ENCODE measurements at regions not wholly inside any gene's neighbourhood (a gene's known extent, or its start where the extent isn't known, plus 50 kb on each side); places are given as distances from the start of the nearest gene placed in this dataset.
"Not testable (repeated sequence)": the region's sequence is repeated elsewhere in the genome, so short reads cannot be mapped to it uniquely, and the experiment has no call there.

DNA sequence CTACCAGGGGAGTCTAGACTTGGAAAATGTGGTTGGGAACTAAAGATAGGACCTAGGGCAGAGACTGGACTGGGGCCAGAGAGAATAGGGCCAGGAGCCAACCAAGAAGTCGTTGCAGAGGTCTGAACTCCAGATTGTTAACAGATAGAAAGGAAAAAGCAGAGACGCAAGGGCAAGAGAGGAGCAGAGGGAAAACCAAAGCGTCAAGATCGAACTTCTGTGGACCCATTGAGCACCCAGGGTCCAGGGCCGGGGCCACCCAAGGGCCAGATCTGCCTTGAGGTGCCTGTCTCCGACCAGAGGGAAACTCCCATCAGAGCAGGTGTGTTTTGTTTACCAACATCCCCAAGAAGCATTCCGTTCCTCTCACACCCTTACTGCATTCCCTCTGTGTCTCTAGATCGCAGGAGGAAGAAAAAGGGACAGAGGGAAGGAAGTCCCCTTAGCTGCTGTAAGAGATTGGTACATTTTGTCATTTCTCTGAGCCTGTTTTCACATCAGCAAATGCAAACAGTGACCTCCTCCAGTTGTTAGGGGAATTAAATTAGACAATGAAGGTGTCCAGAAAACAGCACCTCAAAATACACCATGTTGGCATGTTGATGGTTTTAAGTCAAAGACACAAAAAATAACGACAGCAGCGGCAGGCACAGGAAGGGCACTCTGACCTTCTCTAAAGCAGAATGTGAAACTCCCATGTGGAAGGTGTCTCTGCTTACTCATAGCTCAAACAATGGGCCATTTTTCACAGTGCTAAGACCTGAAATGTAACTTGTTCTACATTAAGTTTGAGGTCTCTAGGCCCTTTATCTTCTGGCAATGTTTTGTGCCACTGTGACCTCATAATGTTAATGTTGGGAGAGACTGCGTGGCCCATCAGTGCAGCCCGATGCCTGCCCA is 105.8 kb upstream of the RAB4A start:
- DNase-seq: no peak

DNA sequence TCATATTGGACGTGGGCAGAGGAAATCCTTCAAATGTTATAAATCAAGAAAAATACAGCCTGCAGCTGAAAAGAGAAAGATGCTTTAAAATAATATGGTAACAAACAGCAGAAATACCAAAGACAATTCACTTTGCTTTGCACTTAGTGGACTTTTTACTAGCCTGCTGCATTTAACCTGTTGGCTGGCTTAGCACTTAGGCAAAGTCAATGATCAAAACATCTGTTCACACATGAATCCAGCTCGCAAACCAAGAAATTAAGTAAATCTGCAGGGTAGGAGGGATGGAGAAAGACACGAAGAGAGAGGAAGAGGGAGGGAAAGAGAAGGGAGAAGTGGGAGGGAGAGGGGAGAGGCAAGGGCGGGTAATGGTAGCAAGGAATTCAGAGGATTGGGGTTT is 103.6 kb upstream of the RAB4A start:
- no peak for DNase-seq

DNA sequence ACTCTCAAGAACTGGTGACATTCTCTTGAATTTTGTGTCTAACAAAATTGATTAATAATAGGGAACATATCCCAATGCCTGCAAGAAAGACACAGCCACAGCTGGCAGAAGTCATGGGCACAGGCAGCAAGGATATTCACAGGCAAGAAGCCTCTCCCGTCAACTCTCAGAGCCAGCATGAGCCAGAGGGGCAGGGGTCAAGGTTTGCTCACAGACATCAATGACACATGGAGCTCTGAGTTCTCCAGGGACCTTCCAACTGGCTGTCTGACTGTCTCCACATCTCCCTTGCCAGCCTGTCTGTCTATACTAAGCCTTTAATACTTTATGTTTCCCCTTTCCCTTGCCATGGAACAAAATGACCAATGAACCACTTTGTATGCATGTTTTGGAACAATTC is 101.5 kb upstream of the RAB4A start:
- no peak for DNase-seq

DNA sequence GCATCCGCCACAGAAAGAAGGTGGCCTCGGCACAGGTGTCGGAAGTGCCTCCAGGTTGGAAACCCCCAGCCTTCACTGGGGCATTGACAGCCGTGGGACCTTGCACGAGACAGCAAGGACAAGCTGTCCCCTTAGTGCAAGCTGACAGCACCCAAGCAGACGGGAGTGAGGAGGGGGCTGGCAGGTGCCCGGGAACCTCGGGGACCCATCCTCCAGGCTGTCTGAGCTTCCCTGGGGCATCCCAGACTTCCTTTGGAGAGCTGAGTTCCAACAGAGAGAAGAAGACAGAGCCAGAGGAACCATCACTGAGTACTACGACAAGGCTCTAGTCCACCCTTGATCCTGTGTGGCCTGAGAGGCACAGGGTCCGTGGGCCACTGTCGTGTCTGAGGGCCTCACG is 100.6 kb upstream of the RAB4A start:
- no peak for DNase-seq

DNA sequence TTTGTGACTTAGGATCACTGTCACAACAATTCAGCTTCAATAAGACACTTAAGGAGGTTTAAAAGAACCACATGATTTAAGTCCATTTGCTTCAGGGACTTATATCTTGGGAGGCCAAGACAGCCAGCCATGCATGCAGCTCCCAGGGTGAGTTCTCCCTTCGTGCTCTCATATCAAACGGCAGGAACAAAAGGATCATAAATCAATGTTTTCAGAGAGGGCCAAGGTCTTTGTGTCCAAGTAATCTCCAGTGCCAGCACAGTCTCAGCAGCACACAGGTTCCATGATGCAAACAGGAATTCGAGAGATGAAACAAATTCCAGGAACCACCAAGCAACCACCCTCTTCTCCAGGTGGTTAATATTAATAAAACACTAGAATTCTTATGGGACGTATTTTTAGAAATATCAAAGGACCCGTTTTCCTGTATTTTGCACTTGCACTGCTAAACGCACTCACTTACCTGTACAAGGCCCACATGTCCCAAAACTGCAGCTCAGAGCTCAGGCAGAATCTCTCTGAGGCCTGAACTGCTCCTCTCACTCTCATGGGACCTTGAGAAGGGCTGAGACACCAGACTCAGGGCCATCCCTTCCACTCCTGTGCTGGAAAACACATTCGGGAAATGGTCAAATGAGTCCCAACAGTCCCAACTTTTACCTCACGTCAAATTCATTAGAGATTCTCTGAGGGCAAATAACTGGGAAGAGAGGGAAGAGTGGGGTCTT is 100.0 kb upstream of the RAB4A start:
- no peak for DNase-seq

DNA sequence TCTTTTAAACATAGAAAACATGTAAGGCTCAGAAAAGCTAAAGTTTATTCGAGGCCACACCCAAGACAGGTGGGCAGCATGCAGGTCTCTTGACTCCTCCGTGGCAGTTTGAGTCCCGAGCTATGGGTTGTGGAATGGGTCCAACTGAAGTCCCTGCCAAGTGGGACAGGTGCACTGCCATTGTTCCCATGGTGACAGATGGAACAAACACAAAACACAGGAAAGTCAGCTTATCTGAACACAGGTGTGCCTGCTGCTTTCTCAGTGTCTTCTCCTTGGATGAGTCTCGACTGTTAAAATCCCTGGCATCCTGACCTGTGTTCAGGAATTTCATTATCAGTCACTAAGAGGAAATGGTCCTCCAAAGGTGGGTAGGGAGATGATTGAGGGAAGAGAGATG is 99.0 kb upstream of the RAB4A start:
- DNase-seq: no peak

DNA sequence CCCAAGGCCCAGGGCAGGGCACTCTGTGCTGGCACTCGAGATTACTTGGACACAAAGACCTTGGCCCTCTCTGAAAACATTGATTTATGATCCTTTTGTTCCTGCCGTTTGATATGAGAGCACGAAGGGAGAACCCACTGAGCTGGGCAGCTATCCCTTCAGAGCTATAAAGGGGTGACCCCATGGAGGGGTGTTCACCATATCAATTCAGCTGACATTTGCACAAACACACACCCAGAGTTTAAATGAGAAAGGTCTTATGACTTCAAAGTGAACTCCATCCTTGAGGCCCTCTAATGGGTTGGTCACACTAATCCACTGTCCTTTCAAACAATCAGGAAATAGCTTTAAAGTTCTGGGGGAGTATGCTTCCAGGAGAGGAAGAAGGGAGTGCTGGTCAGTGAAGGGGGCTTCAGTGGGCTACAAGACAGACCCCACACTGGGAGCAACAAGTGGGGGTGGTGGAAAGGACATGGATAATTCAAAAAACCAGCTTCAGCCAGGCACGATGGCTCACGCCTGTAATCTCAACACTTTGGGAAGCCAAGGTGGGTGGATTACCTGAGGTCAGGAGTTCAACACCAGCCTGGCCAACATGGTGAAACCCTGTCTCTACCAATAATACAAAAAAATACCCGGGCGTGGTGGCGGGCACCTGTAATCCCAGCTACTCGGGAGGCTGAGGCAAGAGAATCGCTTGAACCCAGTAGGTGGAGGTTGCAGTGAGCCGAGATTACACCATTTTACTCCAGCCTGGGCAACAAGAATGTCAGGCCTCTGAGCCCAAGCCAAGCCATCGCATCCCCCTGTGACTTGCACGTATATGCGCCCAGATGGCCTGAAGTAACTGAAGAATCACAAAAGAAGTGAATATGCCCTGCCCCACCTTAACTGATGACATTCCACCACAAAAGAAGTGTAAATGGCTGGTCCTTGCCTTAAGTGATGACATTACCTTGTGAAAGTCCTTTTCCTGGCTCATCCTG is 97.1 kb upstream of the RAB4A start:
- DNase-seq: not testable (repeated sequence)

DNA sequence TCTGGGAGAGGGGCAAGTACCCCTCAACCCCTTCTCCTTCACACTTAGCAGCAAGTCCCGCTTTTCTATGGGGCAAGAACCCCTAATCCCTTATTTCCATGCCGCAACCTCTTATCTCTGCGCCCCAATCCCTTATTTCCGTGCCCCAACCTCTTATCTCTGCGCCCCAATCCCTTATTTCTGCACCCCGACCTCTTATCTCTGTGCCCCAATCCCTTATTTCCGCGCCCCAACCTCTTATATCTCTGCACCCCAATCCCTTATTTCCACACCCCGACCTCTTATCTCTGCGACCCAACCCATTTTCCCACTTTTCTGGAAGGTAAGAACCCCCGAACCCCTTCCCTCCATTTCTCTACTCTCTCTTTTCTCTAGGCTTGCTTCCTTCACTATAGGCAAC is 95.6 kb upstream of the RAB4A start:
- DNase-seq: not testable (repeated sequence)

DNA sequence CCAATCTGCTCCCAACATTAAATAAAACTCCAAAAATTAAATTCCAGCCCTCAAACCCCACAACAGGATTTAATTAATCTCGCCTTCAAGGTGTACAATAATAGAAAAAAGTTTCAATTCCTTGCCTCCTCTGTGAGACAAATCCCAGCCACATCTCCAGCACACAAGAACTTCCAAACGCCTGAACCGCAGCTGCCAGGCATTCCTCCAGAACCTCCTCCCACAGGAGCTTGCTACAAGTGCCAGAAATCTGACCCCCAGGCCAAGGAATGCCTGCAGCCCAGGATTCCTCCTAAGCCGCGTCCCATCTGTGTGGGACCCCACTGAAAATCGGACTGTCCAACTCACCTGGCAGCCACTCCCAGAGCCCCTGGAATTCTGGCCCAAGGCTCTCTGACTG is 94.5 kb upstream of the RAB4A start:
- not testable (repeated sequence) for DNase-seq

DNA sequence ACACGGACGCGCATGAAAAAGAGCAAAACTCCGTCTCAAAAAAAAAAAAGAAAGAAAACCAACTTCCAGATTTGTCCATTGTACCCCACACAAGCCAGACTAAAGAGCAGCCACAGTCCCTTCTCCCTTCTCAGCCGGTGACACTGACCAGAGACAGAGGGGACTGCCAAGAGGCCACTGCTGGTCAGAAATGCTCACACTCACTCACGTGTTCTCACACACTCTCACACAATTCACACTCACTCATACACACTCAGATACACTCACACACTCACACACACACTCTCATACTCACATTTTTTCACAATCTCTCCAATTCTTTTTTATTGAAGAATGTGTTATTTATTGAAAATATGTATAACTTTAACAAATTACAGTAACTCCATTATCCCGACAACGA is 90.8 kb upstream of the RAB4A start:
- no peak for DNase-seq

DNA sequence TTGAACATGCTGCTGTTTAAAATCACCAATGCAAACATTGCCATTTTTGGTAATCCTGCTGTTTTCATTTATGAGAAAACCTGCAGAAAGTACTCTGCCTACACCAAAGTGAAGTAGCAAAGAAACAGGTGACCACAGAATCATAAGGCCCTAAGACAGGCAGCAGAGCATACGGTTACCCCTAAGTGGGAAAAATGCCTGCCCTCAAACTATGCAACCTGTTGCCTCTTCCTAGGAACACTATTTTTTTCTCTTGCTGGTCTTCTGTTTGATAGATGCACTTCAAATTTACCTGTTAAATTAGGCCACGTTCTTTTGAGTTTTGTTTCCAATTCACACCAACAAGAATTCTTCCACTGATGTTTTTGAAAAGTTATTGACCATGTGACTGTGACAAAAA is 89.5 kb upstream of the RAB4A start:
- no peak for DNase-seq

DNA sequence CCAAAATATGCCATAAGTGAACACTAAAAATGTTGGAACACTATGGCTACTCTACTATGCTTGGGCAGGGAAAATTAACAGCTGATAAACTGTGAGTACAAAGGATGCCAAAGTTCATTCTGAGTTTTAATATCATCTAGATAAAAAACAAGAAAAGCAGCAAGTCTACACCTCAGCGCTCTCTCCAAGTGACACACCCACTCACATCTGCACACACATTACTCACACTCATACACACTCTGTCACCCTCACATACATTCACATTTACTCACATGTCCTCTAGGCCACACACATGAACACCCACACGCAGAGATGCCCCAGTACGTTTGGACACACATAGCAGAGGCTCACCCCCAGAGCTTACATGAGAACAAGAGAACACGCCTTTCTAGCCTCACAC is 87.3 kb upstream of the RAB4A start:
- no peak for DNase-seq

DNA sequence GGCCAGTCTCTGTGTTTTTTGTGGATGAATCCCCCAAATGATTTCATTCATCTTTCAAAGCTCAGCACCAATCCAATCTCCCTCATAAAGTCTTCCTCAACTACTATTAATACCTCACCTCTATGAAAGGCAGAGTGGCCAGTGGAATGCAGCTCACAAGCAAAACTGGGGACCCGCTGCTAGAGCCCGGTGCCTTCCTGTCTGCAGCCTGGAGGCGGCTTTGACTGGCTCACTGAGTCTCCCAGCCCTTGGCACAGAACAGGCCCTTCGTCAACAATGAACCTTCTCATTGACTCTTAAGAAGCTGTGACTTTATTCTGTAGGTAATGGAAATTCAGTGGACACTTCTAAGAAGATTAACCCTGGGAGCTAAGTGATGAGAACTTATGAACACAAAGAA is 86.8 kb upstream of the RAB4A start:
- DNase-seq: no peak

DNA sequence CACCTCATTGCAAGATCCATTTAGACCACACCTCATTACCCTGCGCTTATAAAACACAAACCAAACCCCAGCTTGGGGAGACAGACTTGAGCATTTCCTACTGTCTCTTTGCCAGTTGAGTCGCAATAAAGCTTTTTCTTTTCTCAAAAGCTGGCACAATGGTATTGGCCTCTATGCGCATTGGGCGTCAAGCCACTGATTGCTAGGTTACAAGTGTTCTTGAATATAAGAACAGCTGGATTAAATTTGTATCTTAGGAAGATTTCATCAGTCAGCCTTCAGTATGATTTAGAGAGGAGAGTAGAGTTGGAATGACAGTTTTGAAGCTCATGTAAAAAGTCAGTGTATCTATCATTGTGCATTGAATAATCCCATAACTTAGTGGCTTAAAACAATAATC is 84.9 kb upstream of the RAB4A start:
- no peak for DNase-seq

DNA sequence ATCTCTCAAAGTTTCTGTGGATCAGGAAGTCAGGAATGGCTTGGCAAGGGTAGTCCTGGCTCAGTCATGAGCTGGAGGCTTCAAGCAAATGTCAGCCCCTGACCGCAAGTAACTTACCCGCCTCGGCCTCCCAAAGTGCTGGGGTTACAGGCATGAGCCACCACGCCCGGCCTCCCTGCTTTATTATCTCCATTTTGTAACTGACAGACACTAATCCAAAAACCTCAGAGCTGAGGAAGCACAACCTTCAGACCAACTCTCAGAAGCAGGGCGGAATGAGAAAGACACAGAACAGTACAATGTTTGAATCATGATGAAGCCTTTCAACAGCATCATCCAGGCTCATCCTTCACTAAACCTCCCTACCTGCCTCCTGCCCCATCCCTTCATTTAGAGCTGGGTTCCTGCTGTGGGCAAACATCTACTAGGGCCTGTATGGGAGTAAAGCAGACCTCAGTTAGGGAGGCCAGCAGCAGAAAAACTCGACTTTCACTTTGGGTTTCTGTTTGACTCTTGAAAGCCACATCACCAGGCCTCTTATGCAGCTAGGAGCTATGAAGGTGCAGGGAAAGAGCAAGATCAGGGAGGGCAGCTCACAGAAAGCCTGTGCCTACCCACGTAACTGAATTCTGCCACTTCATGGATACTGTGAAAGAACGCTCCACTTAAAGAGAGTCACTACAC is 84.4 kb upstream of the RAB4A start:
- DNase-seq: no peak

DNA sequence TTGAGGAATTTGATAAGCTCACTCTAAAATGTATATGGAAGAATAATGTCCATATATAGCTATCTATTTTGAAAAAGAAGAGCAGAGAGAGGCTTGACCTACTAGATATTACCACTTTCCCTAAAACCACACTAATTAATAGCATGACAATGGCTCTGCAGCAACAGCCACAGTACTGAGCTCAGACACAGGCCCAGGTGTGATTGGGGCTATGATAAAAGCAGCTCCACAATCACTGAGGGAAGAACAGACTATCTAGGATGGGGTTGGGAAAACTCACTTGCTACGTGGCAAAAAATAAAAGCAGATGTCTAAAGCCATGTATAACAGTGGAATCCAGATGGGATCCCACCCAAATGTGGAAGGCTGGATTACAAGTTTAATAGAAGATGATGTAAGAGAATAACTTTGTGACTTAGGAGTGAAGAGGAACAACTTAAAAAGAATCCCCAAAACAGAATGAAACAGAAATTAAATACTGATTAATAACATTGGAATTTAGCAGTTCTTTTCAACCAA is 80.8 kb upstream of the RAB4A start:
- DNase-seq: no peak

DNA sequence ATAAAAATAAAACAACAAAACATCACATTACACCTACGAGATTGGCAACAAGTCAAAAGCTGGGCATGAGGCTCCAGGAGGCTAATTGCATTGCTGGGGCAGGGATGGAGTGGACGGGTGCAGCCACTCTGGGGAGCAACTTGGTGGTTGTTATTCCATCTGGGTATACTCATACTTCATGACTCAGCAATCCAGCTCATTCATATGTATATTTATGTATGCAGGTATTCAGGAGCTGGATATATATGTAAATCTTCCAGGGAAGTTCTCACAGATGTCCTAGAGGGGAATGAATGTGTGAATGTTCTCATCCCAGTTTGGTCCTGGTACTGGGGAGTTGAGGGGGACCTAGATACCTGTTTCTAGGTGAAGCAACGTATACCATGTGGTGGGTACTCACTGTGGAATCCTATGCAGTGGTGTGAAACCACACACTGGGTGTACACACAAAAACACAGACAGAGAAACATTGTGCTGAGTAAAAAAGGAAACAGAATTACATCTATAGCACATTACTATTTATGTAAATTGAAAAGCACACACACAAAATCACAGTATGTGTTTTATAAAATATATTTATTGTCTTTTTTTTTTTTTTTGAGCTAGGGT is 79.7 kb upstream of the RAB4A start:
- DNase-seq: no peak

DNA sequence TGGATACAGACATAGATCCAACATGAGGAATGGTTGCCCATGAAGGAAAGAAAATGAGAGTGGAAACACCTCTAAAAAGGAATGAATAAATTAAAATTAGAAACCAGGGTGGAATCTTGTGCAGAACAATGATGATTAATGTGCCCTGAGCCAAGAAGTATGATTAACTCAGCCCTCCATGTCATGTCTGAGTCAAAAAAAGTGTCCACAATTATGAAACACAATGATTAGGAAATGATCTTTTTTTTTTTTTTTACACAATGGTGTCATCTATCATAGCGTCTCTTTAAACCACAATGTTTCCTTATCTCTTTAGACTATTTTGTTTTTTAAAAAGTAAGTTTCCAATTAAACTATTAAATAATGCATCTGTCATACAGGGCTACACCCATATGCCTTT is 78.9 kb upstream of the RAB4A start:
- no peak for DNase-seq

DNA sequence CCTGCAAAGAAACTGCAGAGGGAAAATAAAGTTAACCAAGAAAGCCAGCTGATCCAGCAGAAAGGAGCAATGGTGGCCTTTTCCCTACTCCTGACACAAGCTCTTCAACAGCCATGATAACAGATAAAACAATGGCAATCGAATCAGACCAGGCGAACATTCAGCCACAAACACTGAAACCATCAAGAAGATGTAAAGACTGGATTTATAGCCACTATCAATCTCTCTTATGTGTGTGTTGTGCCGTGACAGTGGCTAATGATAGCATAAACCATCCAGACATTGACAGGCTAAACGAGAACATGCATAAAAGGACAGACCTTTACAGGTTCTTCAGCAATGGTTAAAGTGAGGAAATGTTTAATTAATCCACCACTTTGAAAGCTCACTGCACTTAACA is 78.1 kb upstream of the RAB4A start:
- DNase-seq: no peak

DNA sequence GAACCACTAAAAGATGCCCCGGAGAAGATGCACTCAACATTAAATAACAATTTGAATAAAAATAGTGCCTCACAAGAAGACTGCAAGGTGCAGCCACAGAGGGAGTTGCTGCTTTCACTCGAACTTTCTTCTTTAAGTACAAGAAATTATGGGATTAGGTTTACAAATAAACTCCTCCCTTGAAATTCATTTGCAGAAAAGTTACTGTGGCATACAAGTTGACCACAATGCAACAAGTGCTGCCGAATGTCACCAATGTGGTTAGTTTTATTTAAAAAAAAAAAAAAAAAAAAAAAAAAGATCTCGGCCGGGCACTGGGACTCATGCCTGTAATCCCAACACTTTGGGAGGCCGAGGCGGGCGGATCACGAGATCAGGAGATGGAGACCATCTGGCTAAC is 76.8 kb upstream of the RAB4A start:
- no peak for DNase-seq

DNA sequence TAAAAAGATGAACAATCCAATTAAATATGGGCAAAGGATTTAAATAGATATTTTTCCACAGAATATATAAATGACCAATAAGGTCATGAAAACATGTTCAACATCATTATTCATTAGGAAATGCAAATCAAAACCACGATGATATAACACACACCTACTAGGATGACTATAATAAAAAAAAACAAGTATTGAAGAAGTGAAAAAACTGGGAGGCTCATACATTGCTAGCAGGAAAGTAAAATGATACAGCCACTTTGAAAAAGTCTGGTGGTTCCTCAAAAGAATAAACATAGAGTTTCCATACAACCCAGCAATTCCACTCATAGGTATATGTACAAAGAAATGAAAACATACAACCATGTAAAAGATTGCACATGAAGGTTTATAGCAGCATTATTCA is 75.7 kb upstream of the RAB4A start:
- no peak for DNase-seq
